AG20443 (cell line): ENCODE measurements at regions not wholly inside any gene's neighbourhood (a gene's known extent, or its start where the extent isn't known, plus 50 kb on each side); places are given as distances from the start of the nearest gene placed in this dataset.

Experiments used
- DNase-seq: peaks from one replicate; pipeline ENCODE4 v3.0.0; 2012; ENCODE audit warnings: low spot score, mixed read lengths

GRCh38 chr17:79244665-79245064, 170.0 kb downstream of the ENGASE start:
- DNase-seq = no peak

- DNase-seq = no peak
Observed at GRCh38 chr17:79243996-79244395, 169.4 kb downstream of the ENGASE start.

GRCh38 chr17:79243603-79243990, 169.0 kb downstream of the ENGASE start:
- no peak for DNase-seq

- DNase-seq = no peak
Observed at GRCh38 chr17:79242873-79243602, 168.4 kb downstream of the ENGASE start.

GRCh38 chr17:79242393-79242792, 167.8 kb downstream of the ENGASE start:
- DNase-seq = no peak

GRCh38 chr17:79241616-79242015, 167.0 kb downstream of the ENGASE start:
- no peak for DNase-seq

GRCh38 chr17:79239205-79239604, 164.6 kb downstream of the ENGASE start:
- no peak for DNase-seq

- DNase-seq = no peak
Observed at GRCh38 chr17:79237448-79238053, 162.9 kb downstream of the ENGASE start.

- no peak for DNase-seq
Observed at GRCh38 chr17:79235808-79236207, 161.2 kb downstream of the ENGASE start.

- DNase-seq = no peak
Observed at GRCh38 chr17:79233916-79234551, 159.4 kb downstream of the ENGASE start.

GRCh38 chr17:79232957-79233356, 158.3 kb downstream of the ENGASE start:
- DNase-seq = no peak

- DNase-seq = no peak
Observed at GRCh38 chr17:79231766-79232287, 157.2 kb downstream of the ENGASE start.

- DNase-seq = no peak
Observed at GRCh38 chr17:79230576-79230975, 156.0 kb downstream of the ENGASE start.

GRCh38 chr17:79226037-79226436, 151.4 kb downstream of the ENGASE start:
- no peak for DNase-seq

GRCh38 chr17:79224903-79225302, 150.3 kb downstream of the ENGASE start:
- DNase-seq = no peak

GRCh38 chr17:79224476-79224875, 149.9 kb downstream of the ENGASE start:
- DNase-seq = no peak

- no peak for DNase-seq
Observed at GRCh38 chr17:79223953-79224352, 149.3 kb downstream of the ENGASE start.

GRCh38 chr17:79223471-79223870, 148.8 kb downstream of the ENGASE start:
- DNase-seq = no peak

- DNase-seq = no peak
Observed at GRCh38 chr17:79221597-79221996, 147.0 kb downstream of the ENGASE start.

- no peak for DNase-seq
Observed at GRCh38 chr17:79220713-79221291, 146.2 kb downstream of the ENGASE start.

GRCh38 chr17:79220201-79220712, 145.6 kb downstream of the ENGASE start:
- no peak for DNase-seq

GRCh38 chr17:79219208-79219935, 144.7 kb downstream of the ENGASE start:
- no peak for DNase-seq
